ENCODE measurements at regions not wholly inside any gene's neighbourhood (a gene's known extent, or its start where the extent isn't known, plus 50 kb on each side); places are given as distances from the start of the nearest gene placed in this dataset.

DNA sequence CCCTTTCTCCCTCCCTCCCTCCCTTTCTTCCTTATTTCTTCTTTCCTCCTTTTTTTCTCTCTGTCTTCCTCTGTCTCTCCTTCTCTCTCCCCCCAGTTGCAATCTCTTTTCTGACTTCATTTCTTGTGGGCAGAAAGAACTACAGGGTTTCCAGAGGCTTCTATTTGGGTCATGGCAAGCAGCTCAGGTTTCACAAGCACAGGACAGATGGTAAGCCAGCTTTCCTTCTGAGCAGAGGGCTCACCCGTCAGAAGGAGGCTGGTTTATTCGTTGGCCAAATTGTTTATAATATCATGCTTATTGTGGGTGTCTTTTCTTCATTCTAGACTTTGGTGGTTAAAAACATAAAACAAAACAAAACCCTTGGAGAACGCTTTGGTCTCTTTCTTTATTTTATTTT lies 58.9 kb upstream of the CLMP start:
- DNase-seq = no peak

DNA sequence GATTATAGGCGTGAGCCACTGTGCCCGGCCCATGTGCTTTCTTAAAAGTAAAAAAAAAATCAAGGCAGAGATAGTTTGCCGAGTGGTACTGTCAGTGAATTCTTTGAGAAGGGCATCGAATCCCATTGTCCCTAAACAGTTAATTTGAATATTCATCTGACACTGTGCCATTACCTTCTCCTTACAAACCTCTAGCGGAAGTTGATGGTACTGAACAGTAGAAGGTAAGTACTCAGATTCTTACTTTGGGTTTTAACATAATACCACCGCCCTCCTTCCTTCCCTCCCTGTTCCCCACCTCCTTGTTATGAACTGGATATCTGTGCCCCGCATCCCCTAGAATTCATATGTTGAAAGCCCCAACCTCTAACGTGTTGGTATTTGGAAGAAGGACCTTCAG lies 58.2 kb upstream of the CLMP start:
- DNase-seq = no peak

DNA sequence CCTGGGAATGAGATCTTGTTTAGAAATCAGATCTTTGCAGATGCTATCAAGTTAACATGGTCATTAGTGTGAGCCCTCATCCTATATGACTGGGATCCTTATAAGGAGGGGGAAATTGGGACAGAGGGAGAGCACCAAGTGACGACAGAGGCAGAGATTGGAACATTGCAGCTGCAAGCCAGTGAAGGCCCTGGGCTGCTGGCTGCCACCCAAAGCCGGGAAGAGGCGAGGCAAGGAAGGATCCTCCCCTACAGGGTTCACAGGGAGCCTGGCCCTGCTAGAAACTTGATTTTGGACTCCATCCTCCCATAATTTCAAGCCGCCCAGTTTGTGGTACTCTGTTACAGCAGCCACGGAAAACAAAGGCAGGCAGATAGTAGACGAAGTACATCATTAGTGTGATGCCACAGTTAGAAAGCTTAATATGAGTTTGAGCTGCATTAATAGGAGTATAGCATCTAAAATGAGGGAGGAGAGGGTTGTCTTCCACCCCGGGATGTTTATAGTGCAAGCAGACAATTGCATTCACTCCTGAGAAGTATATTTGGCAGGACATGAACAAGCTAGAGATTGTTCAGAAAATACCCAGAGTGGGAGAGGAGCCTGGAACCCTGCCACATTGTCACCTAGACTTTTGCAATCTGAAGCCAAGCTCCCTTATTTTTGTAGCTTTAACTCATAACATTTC lies 56.8 kb upstream of the CLMP start:
- no peak for DNase-seq

DNA sequence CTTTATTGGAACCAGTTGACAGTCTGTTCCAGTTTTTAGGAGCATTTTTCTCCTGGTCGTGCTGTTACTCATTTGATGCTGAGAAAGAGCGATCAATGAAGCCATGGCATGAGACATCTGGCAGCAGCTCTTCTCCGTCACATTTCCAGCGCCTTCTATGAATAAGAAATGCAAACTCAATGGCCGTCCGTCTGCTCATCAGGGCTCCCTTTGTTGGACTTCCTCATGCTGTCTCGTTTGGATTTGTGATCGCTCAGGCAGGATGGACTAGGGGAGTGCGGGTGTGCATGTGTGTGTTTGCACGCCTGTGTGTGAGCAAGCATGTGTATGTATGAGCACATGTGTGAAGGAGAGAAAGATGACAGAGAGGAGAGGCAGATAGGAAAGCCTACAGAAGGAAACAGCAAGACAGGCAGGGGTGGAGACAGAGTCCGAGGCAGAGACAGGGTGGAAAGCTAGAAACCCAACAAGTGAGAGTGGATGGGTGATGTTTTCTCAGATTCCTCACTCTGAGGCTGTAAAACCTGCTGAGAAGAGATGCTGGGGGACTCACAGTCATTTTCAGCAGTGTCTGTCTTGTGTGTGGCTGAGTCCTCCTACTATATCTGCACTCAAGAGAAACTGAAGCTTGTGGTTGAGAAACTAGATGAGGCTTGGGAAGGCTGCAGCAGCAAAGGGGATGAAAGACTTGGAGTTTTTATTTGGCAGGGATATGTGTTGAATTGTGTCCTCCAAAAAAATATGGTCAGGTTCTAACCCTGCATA lies 56.0 kb upstream of the CLMP start:
- no peak for DNase-seq

DNA sequence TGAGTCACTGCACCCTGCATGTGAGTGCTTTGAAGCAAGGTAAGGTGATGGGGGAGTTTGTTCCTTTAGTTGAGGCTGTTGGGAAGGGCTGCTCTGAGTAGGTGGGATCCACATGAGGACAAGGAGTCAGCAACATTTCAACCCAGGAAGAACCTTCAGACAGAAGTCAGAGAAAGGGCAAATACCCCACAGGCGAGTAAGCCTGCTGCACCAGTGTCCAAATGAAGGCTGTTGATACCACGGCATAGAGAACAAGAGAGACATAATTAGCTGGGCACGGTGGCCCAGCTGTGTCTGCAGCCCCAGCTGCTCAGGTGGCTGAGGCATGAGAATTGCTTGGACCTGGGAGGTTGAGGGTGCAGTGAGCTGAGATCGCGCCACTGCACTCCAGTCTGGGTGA lies 54.3 kb upstream of the CLMP start:
- DNase-seq = no peak

DNA sequence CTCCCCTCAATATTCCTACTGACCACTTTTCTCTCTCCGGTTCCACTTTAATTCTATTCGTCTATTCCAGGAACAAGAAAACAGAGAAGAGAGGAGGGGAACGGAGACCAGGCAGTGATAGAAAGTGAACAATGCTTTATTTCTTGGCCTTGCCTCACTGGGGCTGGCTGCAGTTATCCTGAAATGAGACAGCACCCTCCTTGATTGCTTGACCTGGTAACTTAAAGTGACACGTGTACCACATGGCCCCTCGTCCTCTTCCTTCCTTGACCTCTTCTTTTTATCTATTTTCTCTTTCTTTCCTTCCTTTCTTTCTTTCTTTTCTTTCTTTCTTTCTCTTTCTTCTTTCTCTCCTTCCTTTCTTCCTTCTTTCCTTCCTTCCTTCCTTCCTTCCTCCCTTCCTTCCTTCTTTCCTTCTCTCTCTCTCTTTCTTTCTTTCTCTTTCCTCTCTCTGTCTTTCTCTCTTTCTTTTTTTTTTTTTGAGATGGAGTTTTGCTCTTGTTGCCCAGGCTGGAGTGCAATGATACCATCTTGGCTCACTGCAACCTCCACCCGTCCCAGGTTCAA lies 52.8 kb upstream of the CLMP start:
- no peak for DNase-seq

DNA sequence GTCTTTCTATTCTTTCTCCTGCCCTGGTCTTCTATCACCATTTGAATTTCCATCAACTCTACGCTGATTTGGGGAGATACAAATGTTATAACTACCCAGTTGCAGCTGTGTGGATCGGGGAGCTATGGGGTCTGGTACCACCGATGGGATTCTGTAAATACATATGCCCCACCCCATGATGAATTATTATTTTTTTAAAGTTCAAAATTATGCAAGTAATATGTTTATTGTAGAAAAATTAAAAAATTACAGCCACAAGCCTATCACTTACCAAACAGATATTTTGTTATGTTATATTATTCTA lies 52.4 kb upstream of the CLMP start:
- DNase-seq = no peak

DNA sequence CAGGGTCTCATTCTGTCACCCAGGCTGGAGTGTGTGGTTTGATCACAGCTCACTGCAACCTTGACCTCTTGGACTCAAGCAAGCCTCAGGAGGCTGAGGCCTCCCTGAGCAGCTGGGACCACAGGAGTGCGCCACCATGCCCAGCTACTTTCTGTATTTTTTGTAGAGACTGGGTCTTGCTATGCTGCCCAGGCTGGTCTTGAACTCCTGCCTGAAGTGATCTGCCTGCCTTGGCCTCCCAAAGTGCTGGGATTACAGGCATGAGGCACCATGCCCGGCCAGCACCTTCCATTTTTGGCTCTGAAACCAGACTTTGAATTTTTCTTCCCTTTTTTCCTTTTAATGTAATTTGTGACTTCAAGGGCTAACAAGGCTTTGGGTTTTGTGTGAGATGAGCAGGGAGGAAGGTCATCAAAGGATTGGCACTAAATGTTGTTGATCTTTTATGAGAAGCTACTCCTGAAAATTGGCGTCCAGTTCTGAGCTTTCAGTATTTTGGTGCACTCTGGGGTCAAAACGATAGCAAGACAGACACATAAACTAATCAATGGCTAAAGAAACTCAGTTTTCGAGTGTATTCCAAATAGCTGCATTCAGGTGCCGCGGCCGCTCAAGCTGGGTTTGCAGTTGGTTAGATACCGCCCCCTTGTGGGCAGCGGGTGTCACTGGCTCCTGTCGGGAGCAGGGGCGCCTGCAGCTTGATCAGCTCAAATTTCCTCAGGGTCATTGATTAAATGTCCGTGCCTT lies 51.9 kb upstream of the CLMP start:
- peak; percentile 55 for DNase-seq

DNA sequence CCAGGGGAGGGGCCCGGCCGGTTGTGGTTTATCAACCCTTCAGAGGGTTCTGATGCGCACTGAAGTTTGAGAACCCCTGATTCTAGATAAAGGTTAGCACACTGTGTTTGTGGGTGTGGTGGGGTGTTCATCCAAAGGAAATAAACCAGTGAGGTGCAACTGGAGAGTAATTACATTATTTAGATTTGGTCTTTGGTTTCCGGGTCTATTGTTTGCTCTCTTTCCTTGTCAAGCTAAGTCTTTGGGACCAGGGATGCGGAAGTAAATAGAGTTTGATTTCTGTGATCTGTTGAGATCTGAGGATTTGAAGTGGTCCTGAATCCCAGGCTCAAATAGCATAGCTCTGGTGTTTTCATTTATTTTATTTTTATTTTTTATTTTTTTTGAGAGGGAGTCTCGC lies 50.5 kb upstream of the CLMP start:
- no peak for DNase-seq
